Lower lobe of right lung (tissue), 2 donors: ENCODE measurements at regions not wholly inside any gene's neighbourhood (a gene's known extent, or its start where the extent isn't known, plus 50 kb on each side); places are given as distances from the start of the nearest gene placed in this dataset.
"Not testable (repeated sequence)": the region's sequence is repeated elsewhere in the genome, so short reads cannot be mapped to it uniquely, and the experiment has no call there.

Experiments used
- ATAC-seq, 2 donors: fragments of 200-7000 bp; cut with Tn5 transposase; one replicate each; pipeline ENCODE4 v1.9.1; 2020 to 2022; ENCODE audit warnings: mild to moderate bottlenecking in 2 of 2, moderate library complexity in 2 of 2
- DNase-seq: peaks from one replicate; pipeline ENCODE4 v3.0.0-alpha.2; 2020
- H3K27ac ChIP-seq: fragments of 200-600 bp; one replicate; pipeline ENCODE4 v1.8.0; 2022
- H3K27me3 ChIP-seq: fragments of 200-600 bp; one replicate; pipeline ENCODE4 v1.8.0; 2022; ENCODE audit warnings: low read depth
- H3K36me3 ChIP-seq: fragments of 200-600 bp; one replicate; pipeline ENCODE4 v1.8.0; 2022; ENCODE audit warnings: mild to moderate bottlenecking
- H3K4me1 ChIP-seq: fragments of 200-600 bp; one replicate; pipeline ENCODE4 v1.8.0; 2022
- H3K4me3 ChIP-seq: fragments of 200-600 bp; one replicate; pipeline ENCODE4 v1.8.0; 2022; ENCODE audit warnings: mild to moderate bottlenecking
- H3K9me3 ChIP-seq: fragments of 200-600 bp; one replicate; pipeline ENCODE4 v1.8.0; 2022
- intact Hi-C: fragments of 100-400 bp; cut with DNase I; formaldehyde crosslinking; loops from one replicate; pipeline ENCODE4 v1.11.0; 2022
- TF ChIP-seq, protein P1 (sequence below): fragments of 200-600 bp; IDR thresholded peaks from one replicate; pipeline ENCODE4 v1.8.0; 2022; ENCODE audit warnings: antibody characterized with exemption, mild to moderate bottlenecking
- donor health status: DM: no; HTN: yes; CAD: no; lungs with severe emphysema.

DNA sequence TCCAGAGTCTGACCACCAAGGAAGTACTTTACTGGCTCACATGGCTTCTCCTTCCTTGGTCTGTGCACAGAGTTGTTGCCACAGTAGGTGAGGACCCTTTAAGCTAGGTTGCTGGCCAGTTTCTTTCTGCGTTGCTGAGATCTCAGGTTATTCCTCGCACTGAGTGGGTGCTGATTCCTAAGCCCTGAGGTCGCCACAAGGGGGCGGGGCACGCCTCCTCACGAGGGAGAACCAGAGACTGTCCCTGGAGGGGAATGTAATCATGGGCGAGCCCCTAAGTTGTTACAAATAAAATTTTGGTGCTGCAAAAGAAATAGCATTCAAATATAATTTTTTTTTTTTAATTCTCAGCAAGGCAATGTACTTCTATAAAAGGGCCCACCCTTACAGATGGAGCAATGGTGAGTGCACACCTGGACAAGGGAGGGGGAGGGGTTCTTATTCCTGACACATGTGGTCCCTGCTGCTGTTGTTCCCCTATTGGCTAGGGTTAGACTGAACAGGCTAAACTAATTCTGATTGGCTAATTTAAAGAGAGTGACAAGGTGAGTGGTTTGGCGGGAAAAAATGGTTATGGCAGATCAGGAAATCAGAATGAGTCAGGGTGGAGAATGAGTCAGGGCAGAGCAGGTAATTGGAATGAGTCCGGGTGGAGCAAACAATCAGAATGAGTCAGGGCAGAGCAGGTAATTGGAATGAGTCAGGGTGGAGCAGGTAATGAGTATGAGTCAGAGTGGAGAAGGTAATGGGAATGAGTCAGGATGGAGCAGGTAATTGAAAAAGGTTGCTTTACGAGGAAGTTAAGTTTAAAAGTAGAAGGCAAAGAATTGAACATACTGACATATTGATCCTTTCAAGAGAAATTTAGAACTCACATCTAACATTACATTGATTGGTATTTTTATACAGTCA lies 107.5 kb downstream of the VSIG4 start:
- TF ChIP-seq, protein P1, sequence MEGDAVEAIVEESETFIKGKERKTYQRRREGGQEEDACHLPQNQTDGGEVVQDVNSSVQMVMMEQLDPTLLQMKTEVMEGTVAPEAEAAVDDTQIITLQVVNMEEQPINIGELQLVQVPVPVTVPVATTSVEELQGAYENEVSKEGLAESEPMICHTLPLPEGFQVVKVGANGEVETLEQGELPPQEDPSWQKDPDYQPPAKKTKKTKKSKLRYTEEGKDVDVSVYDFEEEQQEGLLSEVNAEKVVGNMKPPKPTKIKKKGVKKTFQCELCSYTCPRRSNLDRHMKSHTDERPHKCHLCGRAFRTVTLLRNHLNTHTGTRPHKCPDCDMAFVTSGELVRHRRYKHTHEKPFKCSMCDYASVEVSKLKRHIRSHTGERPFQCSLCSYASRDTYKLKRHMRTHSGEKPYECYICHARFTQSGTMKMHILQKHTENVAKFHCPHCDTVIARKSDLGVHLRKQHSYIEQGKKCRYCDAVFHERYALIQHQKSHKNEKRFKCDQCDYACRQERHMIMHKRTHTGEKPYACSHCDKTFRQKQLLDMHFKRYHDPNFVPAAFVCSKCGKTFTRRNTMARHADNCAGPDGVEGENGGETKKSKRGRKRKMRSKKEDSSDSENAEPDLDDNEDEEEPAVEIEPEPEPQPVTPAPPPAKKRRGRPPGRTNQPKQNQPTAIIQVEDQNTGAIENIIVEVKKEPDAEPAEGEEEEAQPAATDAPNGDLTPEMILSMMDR, result no peak
- Histone ChIP-seq H3K27me3 (no peaks in the 10 kb centered on the region), H3K4me1 (no peaks in the 10 kb centered on the region), H3K9me3 (no peaks in the 10 kb centered on the region), H3K36me3 (no peaks in the 10 kb centered on the region), H3K27ac (no peak overlapping the region), H3K4me3 (no peak overlapping the region)
- intact Hi-C loops, result no loop called here
- no peak for ATAC-seq
- no peak for DNase-seq

DNA sequence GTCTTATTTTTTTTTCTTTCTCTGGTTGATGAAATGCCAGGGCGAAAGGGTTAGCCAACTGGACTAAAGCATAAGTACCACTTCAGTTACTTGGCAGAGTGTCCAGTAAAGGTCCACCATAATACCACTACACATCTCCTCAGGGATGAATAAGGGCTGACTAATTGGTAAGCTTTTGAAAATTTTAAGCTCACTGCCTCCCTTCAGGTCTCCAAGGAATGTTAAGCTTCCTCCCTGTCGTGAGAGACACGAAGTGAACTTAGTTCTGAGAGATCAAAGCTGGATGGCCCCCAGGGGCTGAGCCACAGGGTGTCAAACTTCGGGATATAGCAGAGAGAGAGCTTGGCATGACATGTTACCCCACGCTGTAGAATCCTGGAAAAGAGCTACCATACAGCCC lies 111.4 kb downstream of the VSIG4 start:
- DNase-seq (no peak), ATAC-seq (no peak)
- no peaks in the 10 kb centered on the region for H3K27me3 ChIP-seq
- H3K9me3 ChIP-seq, result no peaks in the 10 kb centered on the region
- H3K4me3 ChIP-seq, result no peak overlapping the region
- intact Hi-C loops, result no loop called here
- H3K27ac ChIP-seq, result no peak overlapping the region
- H3K4me1 ChIP-seq, result no peaks in the 10 kb centered on the region
- TF ChIP-seq, protein P1, result no peak
- no peaks in the 10 kb centered on the region for H3K36me3 ChIP-seq

DNA sequence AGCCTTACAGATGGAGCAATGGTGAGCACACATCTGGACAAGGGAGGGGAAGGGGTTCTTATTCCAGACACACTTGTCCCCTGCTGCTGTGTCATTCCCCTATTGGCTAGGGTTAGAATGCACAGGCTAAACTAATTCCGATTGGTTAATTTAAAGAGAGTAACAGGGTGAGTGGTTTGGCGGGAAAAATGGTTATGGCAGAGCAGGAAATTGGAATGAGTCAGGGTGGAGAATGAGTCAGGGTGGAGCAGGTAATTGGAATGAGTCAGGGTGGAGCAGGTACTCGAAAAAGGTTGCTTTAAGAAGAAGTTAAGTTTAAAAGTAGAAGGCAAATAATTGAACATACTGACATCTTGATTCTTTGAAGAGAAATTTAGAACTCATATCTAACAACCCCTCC lies 112.5 kb downstream of the VSIG4 start:
- H3K9me3 ChIP-seq, H3K4me3 ChIP-seq, ATAC-seq, H3K4me1 ChIP-seq, H3K27ac ChIP-seq, DNase-seq, intact Hi-C loops, H3K27me3 ChIP-seq, H3K36me3 ChIP-seq: not testable (repeated sequence)

DNA sequence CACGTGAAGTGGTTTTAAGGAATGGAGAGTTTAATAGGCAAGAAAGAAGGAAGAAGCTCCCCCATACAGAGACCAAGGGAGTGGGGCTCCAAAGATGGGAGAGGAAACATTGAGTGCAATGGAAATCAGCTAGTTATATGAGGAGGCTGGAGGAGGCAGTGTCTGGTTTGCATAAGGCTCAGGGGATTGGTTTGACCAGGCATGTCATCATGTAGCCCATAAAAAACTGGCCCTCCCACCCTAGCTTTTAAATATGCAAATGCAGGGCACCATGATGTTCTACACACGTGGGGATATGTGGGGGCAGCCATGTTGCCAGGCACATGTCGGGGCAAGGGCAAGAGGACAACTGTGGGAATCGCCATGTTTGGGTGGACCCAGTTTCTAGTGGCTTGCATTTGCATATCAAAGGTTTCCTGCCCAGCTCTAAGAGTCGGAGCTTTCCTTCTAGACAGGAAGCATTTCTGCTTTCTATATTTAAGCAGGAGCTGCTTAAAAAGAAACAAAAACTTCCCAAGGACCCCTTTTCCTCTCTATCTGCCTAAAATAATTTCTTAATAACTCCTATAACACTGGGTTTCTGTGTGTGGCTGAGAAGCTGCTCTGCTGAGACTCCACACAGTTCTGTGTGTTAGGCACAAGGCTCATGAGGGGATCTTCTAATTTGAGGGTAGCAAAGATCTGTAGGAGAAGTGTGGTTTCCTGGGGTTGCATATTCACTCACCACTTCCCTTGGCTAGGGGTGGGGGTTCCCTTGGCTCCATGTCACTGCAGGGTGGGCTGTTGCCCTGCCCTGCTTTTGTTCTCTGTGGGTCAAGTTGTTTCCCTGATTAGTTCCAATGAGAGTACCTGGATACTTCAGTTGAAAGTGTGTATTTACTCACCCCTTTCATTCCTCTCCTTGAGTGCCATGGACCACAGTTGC lies 113.5 kb downstream of the VSIG4 start:
- Histone ChIP-seq H3K27ac (no peak overlapping the region), H3K9me3 (no peaks in the 10 kb centered on the region), H3K4me3 (no peak overlapping the region), H3K27me3 (no peaks in the 10 kb centered on the region), H3K36me3 (no peaks in the 10 kb centered on the region), H3K4me1 (no peaks in the 10 kb centered on the region)
- intact Hi-C loops, result no loop called here
- DNase-seq (no peak), ATAC-seq (no peak)
- TF ChIP-seq, protein P1, result no peak

DNA sequence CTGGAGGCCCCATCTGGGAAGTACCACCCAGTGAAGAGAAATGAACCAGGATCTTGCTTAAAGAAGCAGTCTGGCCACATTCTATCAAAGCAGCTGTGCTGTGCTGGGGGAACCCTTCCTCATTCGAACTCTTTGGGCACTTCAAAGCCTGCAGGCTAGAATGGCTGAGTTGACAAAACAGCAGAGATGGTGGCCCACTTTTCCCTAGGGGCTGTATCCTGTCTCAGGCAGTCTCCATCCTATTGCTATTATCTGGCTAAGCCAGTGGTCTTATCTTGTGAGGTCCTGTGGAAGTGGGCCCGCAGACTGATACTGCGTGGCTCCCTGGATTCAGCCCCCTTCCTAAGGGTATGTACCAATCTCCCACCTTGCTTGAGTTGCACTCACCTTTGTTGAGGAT lies 114.3 kb downstream of the VSIG4 start:
- H3K4me1 ChIP-seq, result no peaks in the 10 kb centered on the region
- TF ChIP-seq, protein P1, result no peak
- H3K36me3 ChIP-seq, result no peaks in the 10 kb centered on the region
- no peak overlapping the region for H3K4me3 ChIP-seq
- ATAC-seq (no peak), DNase-seq (no peak)
- H3K9me3 ChIP-seq, result no peaks in the 10 kb centered on the region
- no peaks in the 10 kb centered on the region for H3K27me3 ChIP-seq
- intact Hi-C loops, result no loop called here
- no peak overlapping the region for H3K27ac ChIP-seq
